Brain microvascular endothelial cell (primary cell): ENCODE measurements at regions not wholly inside any gene's neighbourhood (a gene's known extent, or its start where the extent isn't known, plus 50 kb on each side); places are given as distances from the start of the nearest gene placed in this dataset.
A peak's percentile ranks its signal among the peaks of the same experiment; 100 is the strongest.
"Not testable (repeated sequence)": the region's sequence is repeated elsewhere in the genome, so short reads cannot be mapped to it uniquely, and the experiment has no call there.

ENCODE experiments used
- DNase-seq: peaks from one replicate; pipeline ENCODE4 v3.0.0-alpha.2; 2020
- H3K27ac ChIP-seq: fragments of 250-450 bp; sonication (Bioruptor Pico); 2 replicates; pipeline ENCODE4 v1.5.1; 2020; ENCODE audit warnings: mild to moderate bottlenecking, moderate library complexity
- H3K27me3 ChIP-seq: fragments of 250-450 bp; sonication (Bioruptor Pico); replicated peaks from 2 replicates; pipeline ENCODE4 v1.5.1; 2020; ENCODE audit warnings: mild to moderate bottlenecking
- H3K36me3 ChIP-seq: fragments of 250-450 bp; sonication (Bioruptor Pico); replicated peaks from 2 replicates; pipeline ENCODE4 v1.5.1; 2020; ENCODE audit warnings: mild to moderate bottlenecking
- H3K4me3 ChIP-seq: 2 replicates; pipeline ENCODE4 v1.5.1; 2011; ENCODE audit warnings: low read depth, mild to moderate bottlenecking, control low read depth, low read length, moderate library complexity
- CTCF ChIP-seq: IDR thresholded peaks from 2 replicates; pipeline ENCODE4 v1.5.1; 2011; ENCODE audit warnings: low read depth, mild to moderate bottlenecking, moderate library complexity, low read length, control low read depth, inconsistent platforms; ENCODE audit errors: missing control alignments
- in situ Hi-C: cut with HindIII; loops from 2 replicates; pipeline ENCODE4 v1.10.0; 2017; ENCODE audit warnings: low sequenced_read_pairs, low pct_ligation_motif_present

GRCh38 chr3:94799420-94800060 is 736.7 kb downstream of the NSUN3 start:
- TF ChIP-seq CTCF: no peak
- no peak overlapping the region for H3K4me3 ChIP-seq
- H3K27ac ChIP-seq: no peak overlapping the region
- no peak for DNase-seq
- no peaks in the 10 kb centered on the region for H3K27me3 ChIP-seq
- in situ Hi-C loops: no loop called here
- H3K36me3 ChIP-seq: no peaks in the 10 kb centered on the region

- DNase-seq: no peak
- in situ Hi-C loops: no loop called here
- Histone ChIP-seq H3K36me3 (no peaks in the 10 kb centered on the region), H3K4me3 (no peak overlapping the region), H3K27me3 (no peaks in the 10 kb centered on the region), H3K27ac (no peak overlapping the region)
- no peak for TF ChIP-seq CTCF
Measured at GRCh38 chr3:94811836-94812235, 749.0 kb downstream of the NSUN3 start.

- no peak for TF ChIP-seq CTCF
- in situ Hi-C loops: no loop called here
- Histone ChIP-seq H3K4me3 (no peak overlapping the region), H3K27ac (no peak overlapping the region), H3K36me3 (no peaks in the 10 kb centered on the region), H3K27me3 (no peaks in the 10 kb centered on the region)
- DNase-seq: no peak
Measured at GRCh38 chr3:94821241-94821640, 758.4 kb downstream of the NSUN3 start.

DNA sequence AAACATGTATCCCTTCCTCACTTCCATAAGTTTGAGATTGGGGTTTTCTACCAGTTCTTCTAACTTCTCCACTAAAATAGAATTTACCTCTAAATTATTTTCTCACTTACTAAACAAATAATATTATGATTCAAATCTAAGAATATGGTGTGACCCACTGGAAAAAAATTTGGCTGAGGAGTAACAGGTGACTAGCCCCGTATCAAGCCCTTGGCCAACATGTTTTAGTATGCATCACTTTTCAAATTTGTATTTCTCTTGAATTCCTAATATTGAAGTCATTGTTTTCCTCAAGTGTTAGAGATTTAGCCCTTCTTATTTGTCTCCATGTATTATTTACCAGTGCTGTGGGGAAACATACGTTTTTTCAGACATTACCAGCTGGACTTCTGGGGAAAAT is 759.4 kb downstream of the NSUN3 start:
- H3K27me3 ChIP-seq: no peaks in the 10 kb centered on the region
- no peak for DNase-seq
- in situ Hi-C loops: no loop called here
- no peak overlapping the region for H3K27ac ChIP-seq
- no peaks in the 10 kb centered on the region for H3K36me3 ChIP-seq
- TF ChIP-seq CTCF: no peak
- H3K4me3 ChIP-seq: no peak overlapping the region

DNA sequence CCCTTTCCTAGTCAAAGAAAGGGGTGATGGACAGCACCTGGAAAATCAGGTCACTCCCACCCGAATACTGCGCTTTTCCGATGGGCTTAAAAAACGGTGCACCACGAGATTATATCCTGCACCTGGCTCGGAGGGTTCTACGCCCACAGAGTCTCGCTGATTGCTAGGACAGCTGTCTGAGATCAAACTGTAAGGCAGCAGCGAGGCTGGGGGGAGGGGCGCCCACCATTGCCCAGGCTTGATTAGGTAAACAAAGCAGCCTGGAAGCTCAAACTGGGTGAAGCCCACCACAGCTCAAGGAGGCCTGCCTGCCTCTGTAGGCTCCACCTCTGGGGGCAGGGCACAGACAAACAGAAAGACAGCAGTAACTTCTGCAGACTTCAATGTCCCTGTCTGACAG is 783.4 kb downstream of the NSUN3 start:
- H3K27ac ChIP-seq, H3K27me3 ChIP-seq, in situ Hi-C loops, DNase-seq, H3K4me3 ChIP-seq, H3K36me3 ChIP-seq: not testable (repeated sequence)

GRCh38 chr3:94862703-94863102 is 799.8 kb downstream of the NSUN3 start:
- Histone ChIP-seq H3K27me3 (no peaks in the 10 kb centered on the region), H3K27ac (no peak overlapping the region), H3K4me3 (no peak overlapping the region), H3K36me3 (no peaks in the 10 kb centered on the region)
- TF ChIP-seq CTCF: peak; percentile 83
- in situ Hi-C loops: no loop called here
- peak; percentile 26 for DNase-seq
